Suppressor macrophage treated with lipopolysaccharide for 4 hours (primary cell): ENCODE measurements at regions not wholly inside any gene's neighbourhood (a gene's known extent, or its start where the extent isn't known, plus 50 kb on each side); places are given as distances from the start of the nearest gene placed in this dataset.
"Not testable (repeated sequence)": the region's sequence is repeated elsewhere in the genome, so short reads cannot be mapped to it uniquely, and the experiment has no call there.

Experiments
- DNase-seq: peaks from one replicate; pipeline ENCODE4 v3.0.0-alpha.2; 2020

GRCh38 chr6:98044151-98044561 is 761.1 kb upstream of the MMS22L start:
- no peak for DNase-seq

GRCh38 chr6:98044791-98045470 is 761.9 kb upstream of the MMS22L start:
- no peak for DNase-seq

- no peak for DNase-seq
Measured at GRCh38 chr6:98047164-98047563, 764.1 kb upstream of the MMS22L start.

- DNase-seq = no peak
Measured at GRCh38 chr6:98047871-98048270, 764.9 kb upstream of the MMS22L start.

- no peak for DNase-seq
Measured at GRCh38 chr6:98054453-98054852, 771.4 kb upstream of the MMS22L start.

- DNase-seq = no peak
Measured at GRCh38 chr6:98056955-98057354, 773.9 kb upstream of the MMS22L start.

- no peak for DNase-seq
Measured at GRCh38 chr6:98067375-98067774, 767.0 kb upstream of the POU3F2 start.

GRCh38 chr6:98088537-98088936 is 745.8 kb upstream of the POU3F2 start:
- DNase-seq = not testable (repeated sequence)

- no peak for DNase-seq
Measured at GRCh38 chr6:98092331-98092730, 742.0 kb upstream of the POU3F2 start.

- no peak for DNase-seq
Measured at GRCh38 chr6:98094696-98095095, 739.7 kb upstream of the POU3F2 start.

GRCh38 chr6:98107801-98108200 is 726.6 kb upstream of the POU3F2 start:
- no peak for DNase-seq

GRCh38 chr6:98116455-98116854 is 717.9 kb upstream of the POU3F2 start:
- no peak for DNase-seq

- DNase-seq = no peak
Measured at GRCh38 chr6:98117068-98117467, 717.3 kb upstream of the POU3F2 start.

GRCh38 chr6:98118397-98119045 is 715.9 kb upstream of the POU3F2 start:
- DNase-seq = no peak

GRCh38 chr6:98124171-98124570 is 710.2 kb upstream of the POU3F2 start:
- no peak for DNase-seq

GRCh38 chr6:98131290-98131990 is 702.9 kb upstream of the POU3F2 start:
- DNase-seq = no peak

- no peak for DNase-seq
Measured at GRCh38 chr6:98136333-98136732, 698.0 kb upstream of the POU3F2 start.

- DNase-seq = no peak
Measured at GRCh38 chr6:98137391-98137790, 697.0 kb upstream of the POU3F2 start.

GRCh38 chr6:98142839-98143238 is 691.5 kb upstream of the POU3F2 start:
- DNase-seq = no peak

GRCh38 chr6:98146656-98147055 is 687.7 kb upstream of the POU3F2 start:
- no peak for DNase-seq

GRCh38 chr6:98156580-98156979 is 677.8 kb upstream of the POU3F2 start:
- DNase-seq = no peak

- DNase-seq = no peak
Measured at GRCh38 chr6:98179606-98180005, 654.8 kb upstream of the POU3F2 start.

GRCh38 chr6:98200084-98200483 is 634.3 kb upstream of the POU3F2 start:
- no peak for DNase-seq

GRCh38 chr6:98203170-98203806 is 631.1 kb upstream of the POU3F2 start:
- no peak for DNase-seq
